ENCODE measurements at regions not wholly inside any gene's neighbourhood (a gene's known extent, or its start where the extent isn't known, plus 50 kb on each side); places are given as distances from the start of the nearest gene placed in this dataset.

GRCh38 chr12:4140581-4141301 is 132.8 kb upstream of the CCND2 start:
- TF ChIP-seq CTCF (IDR thresholded peaks at IDR 0.05) (no peak), EZH2 (IDR thresholded peaks at IDR 0.05; ENCODE audit: borderline replicate concordance, insufficient read depth, low read depth, low read length, poor library complexity, severe bottlenecking) (no peak)
